Subcutaneous abdominal adipose tissue (tissue), 5 donors: ENCODE measurements at regions not wholly inside any gene's neighbourhood (a gene's known extent, or its start where the extent isn't known, plus 50 kb on each side); places are given as distances from the start of the nearest gene placed in this dataset.

Source experiments
- H3K27ac ChIP-seq: one replicate; pipeline ENCODE4 v1.7.0; 2013; ENCODE audit warnings: low read depth, mild to moderate bottlenecking, inconsistent platforms, low read length, moderate library complexity
- H3K27me3 ChIP-seq, 5 donors: one replicate each; pipeline ENCODE4 v1.7.0; 2013; ENCODE audit warnings: low read length in 5 of 5, inconsistent platforms in 1 of 5; ENCODE audit not compliant: control insufficient read depth in 5 of 5, insufficient read depth in 4 of 5
- H3K36me3 ChIP-seq, 5 donors: one replicate each; pipeline ENCODE4 v1.7.0; 2013; ENCODE audit warnings: low read length in 5 of 5; ENCODE audit not compliant: control insufficient read depth in 5 of 5, insufficient read depth in 5 of 5
- H3K4me1 ChIP-seq, 5 donors: one replicate each; pipeline ENCODE4 v1.7.0; 2013; ENCODE audit warnings: low read length in 5 of 5, mild to moderate bottlenecking in 3 of 5, moderate library complexity in 1 of 5; ENCODE audit not compliant: control insufficient read depth in 5 of 5, insufficient read depth in 5 of 5
- H3K4me3 ChIP-seq, 5 donors: one replicate each; pipeline ENCODE4 v1.7.0; 2013; ENCODE audit warnings: low read length in 5 of 5, low read depth in 1 of 5
- H3K9ac ChIP-seq, 5 donors: one replicate each; pipeline ENCODE4 v1.7.0; 2013; ENCODE audit warnings: low read length in 5 of 5, mild to moderate bottlenecking in 4 of 5, moderate library complexity in 3 of 5
- H3K9me3 ChIP-seq, 5 donors: one replicate each; pipeline ENCODE4 v1.7.0; 2013; ENCODE audit warnings: low read length in 5 of 5; ENCODE audit not compliant: control insufficient read depth in 5 of 5
- donor health status: healthy.
- donor health status: healthy.
- donor health status: healthy.
- donor health status: healthy.
- donor health status: healthy.

DNA sequence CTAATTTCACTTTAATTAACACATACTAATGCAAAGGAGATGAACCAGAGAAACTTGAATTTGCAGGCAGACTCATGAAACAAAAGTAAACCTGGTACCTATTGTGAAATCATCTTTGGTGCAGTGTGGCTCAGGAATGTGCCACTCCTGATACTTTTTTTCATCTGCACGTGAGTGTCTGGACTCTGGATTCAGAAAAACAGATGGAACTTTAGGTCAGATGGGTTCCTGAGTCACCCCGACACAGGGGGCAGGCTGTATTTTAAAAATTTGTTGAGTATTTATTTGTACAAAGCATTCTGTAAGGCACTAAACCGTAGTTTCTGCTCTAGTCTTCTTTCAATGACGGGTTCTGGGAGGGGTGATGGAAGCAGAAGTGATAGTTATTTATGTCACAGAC is 52.2 kb upstream of the TUT7 start:
- Histone ChIP-seq H3K36me3 (no peaks in the 10 kb centered on the region), H3K9ac (no peak overlapping the region), H3K4me3 (no peak overlapping the region), H3K27me3 (peaks cover 0 to 7% (median 4%) of the 10 kb centered on the region in 5 donors), H3K27ac (no peak overlapping the region), H3K4me1 (peaks cover 0 to 16% (median 7%) of the 10 kb centered on the region in 5 donors), H3K9me3 (no peaks in the 10 kb centered on the region)

DNA sequence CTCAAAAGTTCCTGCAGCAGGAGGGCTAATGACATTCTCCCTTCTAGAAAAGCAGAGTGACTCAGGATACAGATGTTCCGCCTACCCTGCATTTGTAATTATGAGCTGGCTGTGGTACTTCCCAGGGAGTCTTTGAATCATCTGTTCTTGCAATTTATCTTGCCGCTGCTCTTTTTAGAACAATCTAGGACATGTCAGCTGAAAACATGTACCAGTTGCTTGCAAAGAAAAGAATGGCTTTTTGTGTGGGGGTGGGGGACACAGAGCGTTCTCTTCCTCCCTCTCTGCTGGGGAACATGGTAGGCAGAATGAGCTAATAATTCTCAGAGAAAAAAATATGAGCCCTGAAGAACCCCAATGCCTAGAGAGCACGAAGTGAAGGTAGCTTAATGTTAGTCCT is 51.7 kb upstream of the TUT7 start:
- no peak overlapping the region for H3K4me3 ChIP-seq

DNA sequence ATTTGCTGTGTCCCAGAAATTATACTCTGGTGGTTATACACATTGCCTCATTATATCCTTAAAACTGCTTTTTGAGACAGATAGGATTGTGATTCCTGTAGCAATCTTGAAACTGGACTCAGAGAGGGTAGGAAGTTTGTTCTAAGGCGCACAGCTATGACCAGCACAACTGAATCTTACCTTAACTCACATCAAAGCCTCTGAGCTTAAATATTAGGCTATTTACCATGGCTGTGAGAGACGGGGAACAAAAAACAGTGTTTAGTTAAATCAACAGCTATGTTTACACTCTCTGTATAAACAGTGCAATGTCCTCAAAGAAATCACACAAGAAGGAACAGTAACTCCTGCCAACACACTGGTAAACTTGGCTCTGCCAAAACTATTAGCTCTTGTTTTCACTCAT is 50.9 kb upstream of the TUT7 start:
- peaks cover 0 to 16% (median 7%) of the 10 kb centered on the region in 5 donors for H3K4me1 ChIP-seq
- peaks cover 0 to 7% (median 4%) of the 10 kb centered on the region in 5 donors for H3K27me3 ChIP-seq
- no peak overlapping the region for H3K9ac ChIP-seq
- no peaks in the 10 kb centered on the region for H3K36me3 ChIP-seq
- no peaks in the 10 kb centered on the region for H3K9me3 ChIP-seq
- H3K27ac ChIP-seq = no peak overlapping the region
- no peak overlapping the region for H3K4me3 ChIP-seq

More for the DNA sequence above, 51.7 kb upstream of the TUT7 start:
- Histone ChIP-seq H3K27me3 (peaks cover 0 to 7% (median 4%) of the 10 kb centered on the region in 5 donors), H3K9me3 (no peaks in the 10 kb centered on the region), H3K27ac (no peak overlapping the region), H3K4me1 (peaks cover 0 to 16% (median 7%) of the 10 kb centered on the region in 5 donors), H3K36me3 (no peaks in the 10 kb centered on the region), H3K9ac (no peak overlapping the region)
